Fibroblast of villous mesenchyme (primary cell): ENCODE measurements at regions not wholly inside any gene's neighbourhood (a gene's known extent, or its start where the extent isn't known, plus 50 kb on each side); places are given as distances from the start of the nearest gene placed in this dataset.

ENCODE experiments used
- DNase-seq: peaks from one replicate; pipeline ENCODE4 v3.0.0-alpha.2; 2010; ENCODE audit warnings: low read depth
- H3K4me3 ChIP-seq: 2 replicates; pipeline ENCODE4 v1.5.1; 2011; ENCODE audit warnings: low read depth, mild to moderate bottlenecking, low read length
- TF ChIP-seq, protein P1 (sequence below): IDR thresholded peaks from 2 replicates; pipeline ENCODE4 v1.5.1; 2012; ENCODE audit warnings: low read depth, mild to moderate bottlenecking, low read length; ENCODE audit not compliant: insufficient read depth

DNA sequence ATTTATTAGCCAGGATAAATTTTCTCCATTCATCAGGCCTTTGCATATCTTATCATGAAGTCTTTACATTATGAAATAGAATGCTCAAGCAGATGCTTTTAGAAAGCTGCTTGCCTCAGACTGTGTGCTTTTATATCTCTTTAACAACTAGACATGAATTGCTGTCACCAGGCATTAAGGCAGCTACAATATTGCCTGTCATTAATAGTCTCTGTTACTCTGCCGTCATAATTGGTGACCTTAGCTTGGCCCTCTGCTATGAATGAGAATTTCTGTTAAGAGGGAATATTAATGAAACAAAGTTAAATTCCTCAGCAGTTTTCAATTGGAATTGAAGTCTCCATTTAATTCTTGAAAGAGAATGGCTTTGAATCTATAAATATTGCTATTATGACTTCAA is 266.8 kb upstream of the MIS18BP1 start:
- H3K4me3 ChIP-seq, result no peak overlapping the region
- no peak for DNase-seq
- TF ChIP-seq, protein P1, sequence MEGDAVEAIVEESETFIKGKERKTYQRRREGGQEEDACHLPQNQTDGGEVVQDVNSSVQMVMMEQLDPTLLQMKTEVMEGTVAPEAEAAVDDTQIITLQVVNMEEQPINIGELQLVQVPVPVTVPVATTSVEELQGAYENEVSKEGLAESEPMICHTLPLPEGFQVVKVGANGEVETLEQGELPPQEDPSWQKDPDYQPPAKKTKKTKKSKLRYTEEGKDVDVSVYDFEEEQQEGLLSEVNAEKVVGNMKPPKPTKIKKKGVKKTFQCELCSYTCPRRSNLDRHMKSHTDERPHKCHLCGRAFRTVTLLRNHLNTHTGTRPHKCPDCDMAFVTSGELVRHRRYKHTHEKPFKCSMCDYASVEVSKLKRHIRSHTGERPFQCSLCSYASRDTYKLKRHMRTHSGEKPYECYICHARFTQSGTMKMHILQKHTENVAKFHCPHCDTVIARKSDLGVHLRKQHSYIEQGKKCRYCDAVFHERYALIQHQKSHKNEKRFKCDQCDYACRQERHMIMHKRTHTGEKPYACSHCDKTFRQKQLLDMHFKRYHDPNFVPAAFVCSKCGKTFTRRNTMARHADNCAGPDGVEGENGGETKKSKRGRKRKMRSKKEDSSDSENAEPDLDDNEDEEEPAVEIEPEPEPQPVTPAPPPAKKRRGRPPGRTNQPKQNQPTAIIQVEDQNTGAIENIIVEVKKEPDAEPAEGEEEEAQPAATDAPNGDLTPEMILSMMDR, result no peak

- DNase-seq, result no peak
- no peak overlapping the region for H3K4me3 ChIP-seq
- TF ChIP-seq, protein P1, result no peak
These were observed 239.9 kb upstream of the MIS18BP1 start for GRCh38 chr14:45492876-45493275.

DNA sequence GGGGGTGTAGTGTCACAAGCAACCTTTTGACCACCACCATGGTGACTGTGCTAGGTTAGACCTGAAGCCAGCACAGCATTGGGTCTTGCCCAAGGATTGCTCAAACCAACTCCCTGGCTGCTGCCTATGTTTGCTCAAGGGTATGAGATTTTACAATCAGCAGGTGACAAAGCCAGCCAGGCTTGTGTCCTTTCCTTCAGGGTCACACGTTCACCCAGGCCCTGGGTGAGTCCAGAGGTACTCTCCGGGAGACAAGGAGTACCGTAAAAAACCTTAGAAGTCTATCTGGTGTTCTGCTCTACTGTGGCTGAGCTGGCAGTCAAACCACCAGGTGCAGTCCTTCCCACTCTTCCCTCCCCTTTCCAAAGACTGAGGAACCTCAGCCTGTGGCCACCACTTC is 238.9 kb upstream of the MIS18BP1 start:
- no peak for DNase-seq
- TF ChIP-seq, protein P1, result no peak
- H3K4me3 ChIP-seq, result no peak overlapping the region

- no peak for DNase-seq
- no peak overlapping the region for H3K4me3 ChIP-seq
- TF ChIP-seq, protein P1, result no peak
These were observed 233.6 kb upstream of the MIS18BP1 start for GRCh38 chr14:45486599-45486998.

GRCh38 chr14:45467023-45467422 is 214.0 kb upstream of the MIS18BP1 start:
- TF ChIP-seq, protein P1, result no peak
- no peak overlapping the region for H3K4me3 ChIP-seq
- DNase-seq, result no peak

DNA sequence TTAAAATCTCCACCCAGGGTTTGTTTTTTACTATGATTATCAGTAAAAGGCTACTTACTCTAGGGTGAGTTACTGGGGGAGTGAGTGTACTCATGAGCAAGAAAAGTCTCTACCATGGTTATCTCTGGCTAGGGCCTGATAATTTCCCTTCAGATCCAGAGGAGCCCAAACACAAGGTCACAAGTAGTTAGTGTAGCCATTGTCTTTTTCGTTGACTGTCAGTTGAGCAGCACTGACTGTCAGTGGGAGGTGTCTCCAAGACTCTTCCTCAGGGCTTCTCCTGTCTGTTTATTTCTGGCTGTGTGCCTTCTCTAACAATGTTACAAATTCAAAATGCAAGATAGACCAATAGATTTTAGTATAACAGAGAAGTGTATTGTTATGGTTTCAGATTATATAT is 181.2 kb upstream of the MIS18BP1 start:
- DNase-seq, result no peak
- TF ChIP-seq, protein P1, result no peak

DNA sequence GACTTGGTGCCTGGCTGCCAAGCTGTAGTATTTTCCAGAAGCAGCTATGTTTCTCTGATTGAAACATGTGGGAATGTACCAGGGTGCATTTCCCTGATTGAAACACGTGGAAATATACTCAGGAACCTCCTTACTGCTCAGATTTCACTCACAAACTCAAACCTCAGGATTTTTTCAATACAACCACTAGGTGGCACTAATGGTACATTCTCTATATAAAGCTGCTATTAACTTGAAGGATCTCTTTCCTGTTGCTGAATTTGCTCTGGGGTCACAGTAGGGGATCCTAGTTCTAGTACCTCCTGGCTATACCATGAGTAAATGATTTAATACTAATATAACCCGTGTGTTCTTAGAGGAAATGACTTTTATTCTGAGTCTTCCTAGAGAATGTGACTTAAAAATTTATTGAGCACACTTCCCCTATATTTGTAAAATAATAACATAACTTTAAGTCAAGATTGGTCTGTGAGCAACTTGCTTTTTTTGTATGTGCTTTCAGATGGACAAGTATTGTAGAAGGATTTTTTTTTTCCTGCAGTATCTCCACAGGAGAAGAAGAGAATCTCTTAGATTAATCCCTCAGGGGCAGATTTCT is 173.8 kb upstream of the MIS18BP1 start:
- TF ChIP-seq, protein P1, result peak; percentile 65
- H3K4me3 ChIP-seq, result no peak overlapping the region
- peak; percentile 33 for DNase-seq

More for the DNA sequence above, 181.2 kb upstream of the MIS18BP1 start:
- H3K4me3 ChIP-seq, result no peak overlapping the region
